ENCODE measurements at regions not wholly inside any gene's neighbourhood (a gene's known extent, or its start where the extent isn't known, plus 50 kb on each side); places are given as distances from the start of the nearest gene placed in this dataset.

- Histone ChIP-seq H3K23ac (ENCODE audit: insufficient read length, low read depth, low read length) (no peak overlapping the region), H4K91ac (ENCODE audit: insufficient read length, low read depth, low read length) (no peak overlapping the region), H3K14ac (ENCODE audit: insufficient read depth, low read length) (no peak overlapping the region), H4K20me1 (ENCODE audit: control insufficient read depth, insufficient read depth, insufficient read length) (no peaks in the 10 kb centered on the region), H3K27me3 (ENCODE audit: insufficient read depth, low read length) (no peaks in the 10 kb centered on the region), H2AK5ac (ENCODE audit: insufficient read length, low read length) (no peak overlapping the region), H2BK120ac (ENCODE audit: low read depth, low read length, poor library complexity, severe bottlenecking) (no peak overlapping the region), H4K8ac (replicated peaks; ENCODE audit: insufficient read length, low read depth, low read length) (no peak overlapping the region), H2BK15ac (ENCODE audit: low read depth, low read length) (no peak overlapping the region), H3K56ac (ENCODE audit: insufficient read length, low read depth, low read length) (no peak overlapping the region), H2AFZ (ENCODE audit: low read length) (no peak overlapping the region), H3K18ac (ENCODE audit: insufficient read length, low read depth, low read length) (no peak overlapping the region), H3K79me2 (ENCODE audit: insufficient read depth, low read length) (no peaks in the 10 kb centered on the region), H3K9me3 (ENCODE audit: control insufficient read depth, low read depth, low read length) (no peaks in the 10 kb centered on the region), H2BK12ac (ENCODE audit: insufficient read length, low read depth, low read length) (no peak overlapping the region), H3K27ac (ENCODE audit: insufficient read length, low read depth, low read length) (no peak overlapping the region), H4K5ac (ENCODE audit: insufficient read length, low read depth, low read length) (no peak overlapping the region), H3K79me1 (ENCODE audit: insufficient read depth, low read depth, low read length, poor library complexity, severe bottlenecking) (no peaks in the 10 kb centered on the region), H3T11ph (ENCODE audit: low read length) (no peak overlapping the region), H3K4ac (ENCODE audit: low read depth, low read length) (no peak overlapping the region), H3K23me2 (ENCODE audit: insufficient read length, low read depth, low read length, poor library complexity, severe bottlenecking) (no peaks in the 10 kb centered on the region), H3K4me2 (ENCODE audit: insufficient read depth, insufficient read length, low read length) (no peak overlapping the region), H2BK20ac (ENCODE audit: low read depth, low read length, poor library complexity, severe bottlenecking) (no peak overlapping the region), H2BK5ac (ENCODE audit: insufficient read length, low read length) (no peak overlapping the region), H3K9ac (ENCODE audit: extremely low read depth, insufficient read length, low read length) (no peak overlapping the region), H3K4me1 (ENCODE audit: insufficient read depth, low read length) (no peaks in the 10 kb centered on the region)
- Mint-ChIP-seq H3K4me3 (no peak overlapping the region), H3K36me3 (ENCODE audit: insufficient read depth in 1 of 3, low read depth in 3 of 3) (no peaks in the 10 kb centered on the region), H3K4me1 (peaks cover 6 to 8% of the 10 kb centered on the region in 2 experiments; a peak in 3 of 4 replicates), H3K27ac (no peak overlapping the region), H3K27me3 (ENCODE audit: low read depth) (peaks cover 1% of the 10 kb centered on the region; the same call in 1 of the 2 replicates), H3K9me3 (no peaks in the 10 kb centered on the region)
- no peak for DNase-seq
- TF ChIP-seq, protein P1, sequence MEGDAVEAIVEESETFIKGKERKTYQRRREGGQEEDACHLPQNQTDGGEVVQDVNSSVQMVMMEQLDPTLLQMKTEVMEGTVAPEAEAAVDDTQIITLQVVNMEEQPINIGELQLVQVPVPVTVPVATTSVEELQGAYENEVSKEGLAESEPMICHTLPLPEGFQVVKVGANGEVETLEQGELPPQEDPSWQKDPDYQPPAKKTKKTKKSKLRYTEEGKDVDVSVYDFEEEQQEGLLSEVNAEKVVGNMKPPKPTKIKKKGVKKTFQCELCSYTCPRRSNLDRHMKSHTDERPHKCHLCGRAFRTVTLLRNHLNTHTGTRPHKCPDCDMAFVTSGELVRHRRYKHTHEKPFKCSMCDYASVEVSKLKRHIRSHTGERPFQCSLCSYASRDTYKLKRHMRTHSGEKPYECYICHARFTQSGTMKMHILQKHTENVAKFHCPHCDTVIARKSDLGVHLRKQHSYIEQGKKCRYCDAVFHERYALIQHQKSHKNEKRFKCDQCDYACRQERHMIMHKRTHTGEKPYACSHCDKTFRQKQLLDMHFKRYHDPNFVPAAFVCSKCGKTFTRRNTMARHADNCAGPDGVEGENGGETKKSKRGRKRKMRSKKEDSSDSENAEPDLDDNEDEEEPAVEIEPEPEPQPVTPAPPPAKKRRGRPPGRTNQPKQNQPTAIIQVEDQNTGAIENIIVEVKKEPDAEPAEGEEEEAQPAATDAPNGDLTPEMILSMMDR (conservative IDR thresholded peaks at IDR 0.05) = no peak
- WGBS (ENCODE audit: extremely low coverage, insufficient read length, low lambda C conversion rate) = no CpG with 5 or more reads among the region's 3 CpGs
These were observed 102.4 kb upstream of the TSPAN2 start for GRCh38 chr1:115191691-115192090.
